NOMO-1 treated with DMSO at 0.1 percent for 48 hours (cell line): ENCODE measurements at regions not wholly inside any gene's neighbourhood (a gene's known extent, or its start where the extent isn't known, plus 50 kb on each side); places are given as distances from the start of the nearest gene placed in this dataset.
"Not testable (repeated sequence)": the region's sequence is repeated elsewhere in the genome, so short reads cannot be mapped to it uniquely, and the experiment has no call there.

Experiments
- DNase-seq: peaks from one replicate; lab custom pipeline; 2025; ENCODE audit not compliant: unreplicated experiment; lab: John Stamatoyannopoulos, UW

GRCh38 chr3:159339131-159339530, 537.3 kb downstream of the MFSD1 start:
- DNase-seq, result no peak

GRCh38 chr3:159340877-159341500, 539.1 kb downstream of the MFSD1 start:
- DNase-seq, result no peak

DNA sequence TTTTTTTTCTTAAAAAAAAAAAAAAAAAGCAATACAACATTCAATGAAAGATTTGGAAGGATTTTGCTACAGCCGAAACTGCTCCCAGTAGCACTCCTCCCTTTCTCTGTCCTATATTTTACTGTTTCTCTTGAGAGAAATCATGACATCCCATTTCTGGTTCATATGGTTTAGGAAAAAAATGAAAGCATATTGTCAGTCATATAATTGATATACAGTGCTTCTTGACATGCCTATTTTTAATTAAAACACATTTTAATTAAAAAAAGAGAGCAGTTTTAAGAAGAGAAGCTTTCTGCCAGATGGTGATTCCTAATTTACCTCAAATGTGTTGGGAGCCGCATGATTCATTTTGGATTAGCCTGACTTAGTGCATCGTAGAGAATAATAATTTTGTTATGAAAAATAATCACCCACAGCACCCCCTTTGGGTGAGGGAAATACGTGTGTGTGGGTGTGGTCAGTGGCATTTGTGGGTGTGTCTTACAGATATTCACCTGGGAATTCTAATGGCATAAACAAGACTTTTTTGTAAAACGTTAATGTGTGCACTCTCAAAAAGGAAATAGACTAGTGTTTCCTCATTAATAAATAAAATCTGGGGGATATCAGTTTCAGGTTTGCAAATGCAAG, 544.5 kb downstream of the MFSD1 start:
- no peak for DNase-seq

DNA sequence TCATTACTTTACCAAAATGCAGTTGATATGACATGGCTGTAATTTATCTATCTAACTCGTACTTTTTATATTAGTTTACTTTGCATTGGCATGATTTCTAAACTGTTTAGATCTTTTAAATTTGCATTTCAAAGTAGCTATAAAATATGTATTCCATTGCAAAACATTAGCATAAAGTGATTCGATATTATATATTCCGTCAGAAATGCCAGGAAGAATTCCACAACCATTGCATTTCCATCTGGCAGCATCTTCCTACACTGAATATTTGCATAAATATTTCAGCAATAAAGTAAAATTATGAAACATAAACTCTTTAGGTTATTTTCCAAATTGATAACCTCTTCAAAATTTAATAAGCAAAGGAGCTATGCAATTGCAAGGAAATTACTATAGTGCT, 546.6 kb downstream of the MFSD1 start:
- no peak for DNase-seq

DNA sequence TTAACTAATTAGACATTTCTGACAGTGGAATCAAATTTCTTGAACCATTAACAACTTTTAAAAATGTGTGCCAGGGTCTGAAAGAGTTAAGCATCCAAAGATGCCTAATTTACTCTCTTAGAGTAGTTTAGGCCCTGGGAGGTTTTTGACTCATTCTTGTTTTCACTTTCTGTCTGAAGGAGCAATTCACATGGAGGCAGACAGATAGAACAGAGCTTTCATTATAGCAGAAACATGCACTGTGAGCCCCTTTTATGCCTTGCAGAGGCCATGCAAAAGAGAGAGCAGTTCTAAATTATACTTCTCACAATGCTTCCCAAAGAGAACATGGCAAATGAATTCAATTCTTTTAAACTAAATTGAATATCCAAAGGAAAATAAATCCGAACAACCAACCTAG, 554.8 kb downstream of the MFSD1 start:
- DNase-seq, result no peak

- DNase-seq, result no peak
Measured at GRCh38 chr3:159364511-159364910, 562.7 kb downstream of the MFSD1 start.

DNA sequence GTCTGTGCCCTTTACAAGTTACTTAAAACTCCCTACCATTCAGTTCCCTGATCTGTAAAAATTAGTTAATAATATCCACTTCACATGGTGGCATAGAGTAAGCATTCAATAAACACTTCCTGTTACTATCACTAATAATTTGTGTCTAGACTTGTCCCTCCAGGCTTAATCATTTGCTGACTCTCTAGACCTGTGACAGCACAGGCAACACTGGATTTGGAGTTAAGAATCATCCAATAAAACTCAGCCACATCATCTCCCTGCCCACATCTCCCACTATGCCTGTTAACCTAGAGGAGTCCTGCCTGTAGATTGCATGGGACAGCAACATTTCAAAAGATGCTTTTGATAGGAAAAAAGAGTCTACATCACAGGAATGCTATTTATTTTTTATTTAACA, 564.6 kb downstream of the MFSD1 start:
- no peak for DNase-seq

GRCh38 chr3:159371961-159372360, 570.1 kb downstream of the MFSD1 start:
- DNase-seq, result no peak

- DNase-seq, result no peak
Measured at GRCh38 chr3:159378396-159379194, 576.7 kb downstream of the MFSD1 start.

DNA sequence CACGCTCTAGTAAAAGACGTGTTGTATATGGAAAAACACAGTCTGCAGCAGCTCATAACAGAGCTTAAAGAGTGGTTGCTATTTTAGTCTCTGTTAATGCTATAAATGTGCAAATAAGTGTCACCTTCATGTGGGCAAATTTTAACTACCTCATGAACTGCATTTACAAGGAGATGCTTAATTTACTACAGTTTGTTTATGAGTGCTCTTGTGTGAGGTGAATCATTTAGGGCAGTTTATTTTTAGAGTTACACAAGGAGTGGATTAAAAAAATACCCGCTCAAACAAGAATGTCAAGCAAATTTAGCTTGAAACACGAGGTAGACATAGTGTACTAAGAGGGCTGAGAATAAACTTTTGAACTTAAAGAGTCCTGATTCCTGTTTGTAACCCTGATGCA, 579.0 kb downstream of the MFSD1 start:
- no peak for DNase-seq

- no peak for DNase-seq
Measured at GRCh38 chr3:159390656-159391212, 588.9 kb downstream of the MFSD1 start.

DNA sequence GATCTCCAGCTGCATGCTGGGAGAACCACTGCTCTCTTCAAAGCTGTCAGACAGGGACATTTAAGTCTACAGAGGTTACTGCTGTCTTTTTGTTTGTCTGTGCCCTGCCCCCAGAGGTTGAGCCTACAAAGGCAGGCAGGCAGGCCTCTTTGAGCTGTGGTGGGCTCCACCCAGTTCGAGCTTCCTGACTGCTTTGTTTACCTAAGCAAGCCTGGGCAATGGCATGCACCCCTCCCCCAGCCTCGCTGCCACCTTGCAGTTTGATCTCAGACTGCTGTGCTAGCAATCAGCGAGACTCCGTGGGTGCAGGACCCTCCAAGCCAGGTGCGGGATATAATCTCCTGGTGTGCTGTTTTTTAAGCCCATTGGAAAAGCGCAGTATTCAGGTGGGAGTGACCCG, 591.0 kb upstream of the IL12A start:
- not testable (repeated sequence) for DNase-seq

- DNase-seq, result no peak
Measured at GRCh38 chr3:159401069-159401468, 587.6 kb upstream of the IL12A start.

- not testable (repeated sequence) for DNase-seq
Measured at GRCh38 chr3:159409711-159410110, 578.9 kb upstream of the IL12A start.

DNA sequence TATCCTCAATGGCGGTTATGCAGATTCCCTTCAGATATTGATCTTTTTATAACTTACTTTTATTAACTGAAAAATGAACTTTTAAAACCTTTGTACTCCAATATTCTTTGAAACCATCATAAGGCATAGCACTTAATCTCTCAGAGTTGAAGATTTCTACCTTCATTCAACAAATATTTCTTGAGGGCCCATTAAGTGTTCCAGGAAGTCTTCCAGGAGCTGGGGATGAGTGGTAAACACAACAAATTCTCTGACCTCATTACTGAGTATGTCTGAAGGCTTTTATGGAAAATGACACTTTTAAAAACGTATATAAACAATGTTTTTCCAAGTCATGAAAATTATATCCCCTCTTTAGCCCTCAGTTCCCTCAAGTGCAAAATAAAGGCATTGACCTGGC, 575.3 kb upstream of the IL12A start:
- DNase-seq, result no peak

DNA sequence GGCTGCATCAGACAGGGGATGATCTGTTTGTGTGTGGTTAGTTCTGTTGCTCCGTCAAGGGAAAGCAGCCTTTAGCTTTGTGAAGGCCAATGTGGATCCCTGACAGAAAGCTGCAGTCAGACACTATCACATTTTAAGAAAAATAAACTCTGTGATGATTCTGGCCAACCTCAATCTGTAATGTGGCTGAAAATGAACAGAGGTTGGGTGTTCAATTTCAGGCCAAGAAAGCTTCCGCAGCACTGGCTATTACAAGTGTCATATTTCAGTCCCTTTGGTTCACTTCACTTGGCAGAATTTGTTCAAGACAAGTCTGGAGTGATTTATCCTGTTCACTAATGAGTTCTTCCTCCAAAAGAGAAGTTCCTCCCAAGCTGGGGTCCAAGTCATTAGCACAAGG, 571.8 kb upstream of the IL12A start:
- DNase-seq, result no peak

DNA sequence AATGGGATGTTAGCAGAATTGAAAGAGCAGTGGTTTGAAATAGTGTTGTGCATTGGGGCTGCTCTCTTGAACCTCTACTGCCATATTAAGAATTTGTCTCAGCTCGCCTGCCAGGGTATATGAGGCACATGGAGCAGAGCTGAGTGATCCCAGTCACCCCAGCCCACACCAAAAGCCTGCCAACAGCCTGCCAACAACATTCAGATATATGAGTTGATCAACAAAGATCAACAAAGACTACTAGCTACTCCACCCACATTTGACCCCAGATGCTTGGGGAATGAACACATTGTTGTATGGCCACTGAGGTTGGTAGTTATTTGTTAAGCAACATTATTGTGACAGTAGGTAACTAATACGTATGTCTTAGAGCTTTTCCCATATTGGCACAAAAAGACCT, 570.9 kb upstream of the IL12A start:
- DNase-seq, result no peak

DNA sequence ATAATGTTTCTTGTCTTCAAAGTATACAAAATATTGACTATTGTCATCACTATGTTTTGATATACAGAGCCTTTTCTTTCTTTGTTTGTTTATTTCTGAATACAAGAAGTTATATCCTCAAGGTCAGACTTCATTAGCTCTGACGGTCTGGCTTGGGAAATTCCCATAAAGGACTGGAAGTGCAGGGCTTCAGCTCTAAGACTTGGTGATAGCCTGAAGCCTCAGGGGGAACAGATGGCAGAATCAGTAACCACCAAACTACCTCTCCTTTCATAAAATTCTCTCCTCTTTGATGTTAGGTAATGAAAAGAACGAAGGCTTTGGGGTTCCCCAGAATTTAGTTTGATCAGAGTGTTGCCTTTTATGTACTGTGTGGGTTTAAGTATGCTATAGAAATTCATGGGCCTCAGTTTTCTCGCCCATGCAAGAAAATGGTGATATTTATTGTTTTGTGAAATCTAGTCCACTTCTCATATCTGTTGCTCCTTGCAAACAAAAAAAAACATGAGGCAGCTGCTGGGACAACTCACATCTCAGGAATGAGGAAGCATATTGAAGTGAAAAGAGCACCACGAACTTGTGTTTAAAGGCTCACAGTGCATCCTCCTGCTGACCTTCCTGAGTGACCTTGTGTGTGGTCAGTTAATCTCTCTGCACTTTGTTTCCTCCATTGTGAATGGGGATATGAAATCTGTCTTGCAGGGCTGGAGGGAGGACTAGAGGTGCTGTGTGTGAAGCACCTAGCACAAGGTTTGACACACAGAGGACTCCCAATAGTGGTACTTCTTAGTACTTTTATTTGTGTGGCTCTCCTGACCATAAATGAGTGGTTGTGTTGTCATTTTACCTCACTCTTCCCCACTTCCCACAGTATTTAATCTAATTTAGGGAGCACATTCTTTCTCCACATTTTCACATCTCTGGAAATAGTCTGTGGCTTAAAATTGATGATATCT, 569.8 kb upstream of the IL12A start:
- no peak for DNase-seq

- DNase-seq, result no peak
Measured at GRCh38 chr3:159429702-159430101, 558.9 kb upstream of the IL12A start.

DNA sequence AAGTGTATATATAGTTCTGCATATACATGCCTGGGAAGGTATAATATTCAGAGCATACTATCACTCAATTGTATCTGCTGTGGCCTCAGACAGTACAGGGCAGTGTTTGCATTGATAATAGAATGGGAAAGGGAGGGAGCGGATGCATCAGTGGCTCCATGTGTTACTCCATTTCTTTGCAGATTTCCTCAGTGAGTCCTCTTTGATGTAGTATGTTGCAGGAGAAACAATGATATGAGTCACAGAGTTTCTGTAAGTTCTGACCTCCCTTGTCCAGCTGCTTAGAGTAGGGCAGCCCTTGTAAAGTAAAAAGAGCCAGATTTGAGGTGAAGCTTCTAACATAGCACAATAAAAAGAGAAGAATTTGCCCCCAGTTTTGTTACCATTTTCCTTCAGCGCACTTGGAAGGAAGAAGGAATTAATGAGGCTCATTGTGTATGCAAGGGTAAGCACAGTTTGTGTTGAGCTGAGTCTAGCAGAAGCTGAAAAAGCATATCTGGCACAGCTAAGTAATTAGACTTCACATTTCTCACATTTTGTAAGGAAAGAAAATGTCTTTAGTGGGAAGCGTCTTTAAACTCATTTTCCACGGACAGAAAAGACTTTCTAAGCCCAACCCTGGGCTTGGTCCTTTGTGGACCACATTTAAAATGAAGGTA, 555.8 kb upstream of the IL12A start:
- no peak for DNase-seq
